Coronary artery (tissue), 2 donors: ENCODE measurements at regions not wholly inside any gene's neighbourhood (a gene's known extent, or its start where the extent isn't known, plus 50 kb on each side); places are given as distances from the start of the nearest gene placed in this dataset.

ENCODE experiments used
- DNase-seq: peaks from one replicate; pipeline ENCODE4 v3.0.0-alpha.2; 2017; ENCODE audit warnings: low spot score
- H3K27ac ChIP-seq, 2 donors: fragments of 200-600 bp; sonication (generic); one replicate each; pipeline ENCODE4 v1.5.1; 2016 to 2019
- H3K4me3 ChIP-seq: fragments of 200-600 bp; sonication (generic); 2 replicates; pipeline ENCODE4 v1.5.1; 2016; ENCODE audit warnings: mild to moderate bottlenecking, moderate library complexity
- TF ChIP-seq, protein P1 (sequence below): fragments of 200-600 bp; sonication (generic); IDR thresholded peaks from one replicate; pipeline ENCODE4 v1.5.1; 2019; ENCODE audit warnings: antibody characterized with exemption

DNA sequence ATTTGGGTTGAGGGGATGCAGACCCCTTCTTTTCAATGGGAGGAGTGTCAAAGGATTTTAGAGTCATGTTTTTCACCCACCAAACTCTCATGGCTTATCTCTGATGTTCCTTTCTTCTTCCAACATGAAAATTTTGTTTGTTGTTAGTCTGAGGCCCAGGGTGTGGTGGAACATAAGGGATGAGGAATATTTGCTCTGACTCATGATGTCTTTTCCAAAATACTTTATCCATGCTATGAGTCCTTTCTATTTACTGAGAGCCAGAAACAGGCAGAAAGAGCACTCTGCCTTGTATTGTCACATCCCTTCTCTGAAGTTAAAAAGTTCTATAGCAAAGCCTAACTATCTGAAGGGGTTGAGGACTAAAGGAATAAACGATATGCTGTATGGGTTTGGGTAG lies 61.6 kb upstream of the GYPA start:
- DNase-seq = no peak
- TF ChIP-seq, protein P1, sequence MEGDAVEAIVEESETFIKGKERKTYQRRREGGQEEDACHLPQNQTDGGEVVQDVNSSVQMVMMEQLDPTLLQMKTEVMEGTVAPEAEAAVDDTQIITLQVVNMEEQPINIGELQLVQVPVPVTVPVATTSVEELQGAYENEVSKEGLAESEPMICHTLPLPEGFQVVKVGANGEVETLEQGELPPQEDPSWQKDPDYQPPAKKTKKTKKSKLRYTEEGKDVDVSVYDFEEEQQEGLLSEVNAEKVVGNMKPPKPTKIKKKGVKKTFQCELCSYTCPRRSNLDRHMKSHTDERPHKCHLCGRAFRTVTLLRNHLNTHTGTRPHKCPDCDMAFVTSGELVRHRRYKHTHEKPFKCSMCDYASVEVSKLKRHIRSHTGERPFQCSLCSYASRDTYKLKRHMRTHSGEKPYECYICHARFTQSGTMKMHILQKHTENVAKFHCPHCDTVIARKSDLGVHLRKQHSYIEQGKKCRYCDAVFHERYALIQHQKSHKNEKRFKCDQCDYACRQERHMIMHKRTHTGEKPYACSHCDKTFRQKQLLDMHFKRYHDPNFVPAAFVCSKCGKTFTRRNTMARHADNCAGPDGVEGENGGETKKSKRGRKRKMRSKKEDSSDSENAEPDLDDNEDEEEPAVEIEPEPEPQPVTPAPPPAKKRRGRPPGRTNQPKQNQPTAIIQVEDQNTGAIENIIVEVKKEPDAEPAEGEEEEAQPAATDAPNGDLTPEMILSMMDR = no peak
- Histone ChIP-seq H3K27ac (no peak overlapping the region), H3K4me3 (no peak overlapping the region)

- Histone ChIP-seq H3K4me3 (no peak overlapping the region), H3K27ac (no peak overlapping the region)
- TF ChIP-seq, protein P1 = no peak
- no peak for DNase-seq
Observed at GRCh38 chr4:144203155-144203554, 62.6 kb upstream of the GYPA start.

DNA sequence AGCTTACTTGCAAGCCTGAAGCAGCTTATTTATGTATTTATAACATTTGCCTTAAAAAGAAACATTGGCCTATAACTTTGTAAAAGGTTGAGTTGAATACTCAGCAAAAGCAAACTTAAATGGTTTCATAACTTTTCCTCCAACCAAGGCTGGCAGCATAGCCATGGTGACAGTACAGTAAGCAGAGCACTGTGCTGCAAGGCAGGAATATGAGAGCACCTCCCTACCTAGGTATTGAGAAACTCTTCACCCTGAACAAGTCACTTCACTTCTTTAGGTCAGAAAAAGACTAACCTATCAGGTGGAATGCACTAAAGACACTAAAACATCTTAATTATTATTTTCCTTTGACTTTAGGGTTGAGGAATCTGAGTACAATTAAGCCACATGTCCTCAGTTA lies 63.9 kb upstream of the GYPA start:
- no peak for DNase-seq
- Histone ChIP-seq H3K4me3 (no peak overlapping the region), H3K27ac (no peak overlapping the region)
- TF ChIP-seq, protein P1 = no peak

DNA sequence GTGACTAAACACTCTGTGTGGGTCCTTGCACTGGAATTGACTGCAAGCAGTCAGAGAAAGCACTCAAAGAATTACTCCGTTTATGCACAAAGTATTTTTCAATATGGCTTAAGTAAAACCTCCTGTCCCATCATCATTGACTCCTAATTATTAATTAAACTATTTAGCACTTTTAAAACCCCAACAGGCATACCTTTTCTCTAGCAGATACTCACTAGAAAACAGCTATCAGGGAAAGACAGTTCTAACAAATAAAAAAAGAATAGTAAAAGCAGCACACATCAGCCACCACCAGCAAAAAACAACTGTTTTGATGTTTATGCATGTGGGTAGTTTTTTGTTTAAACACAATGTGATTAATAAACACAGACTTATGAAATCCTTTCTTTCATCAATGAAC lies 66.2 kb upstream of the GYPA start:
- Histone ChIP-seq H3K27ac (no peak overlapping the region), H3K4me3 (no peak overlapping the region)
- TF ChIP-seq, protein P1 = no peak
- DNase-seq = no peak

GRCh38 chr4:144208074-144208473 lies 67.6 kb upstream of the GYPA start:
- H3K27ac ChIP-seq = no peak overlapping the region
- H3K4me3 ChIP-seq = no peak overlapping the region
- TF ChIP-seq, protein P1 = no peak
- no peak for DNase-seq

DNA sequence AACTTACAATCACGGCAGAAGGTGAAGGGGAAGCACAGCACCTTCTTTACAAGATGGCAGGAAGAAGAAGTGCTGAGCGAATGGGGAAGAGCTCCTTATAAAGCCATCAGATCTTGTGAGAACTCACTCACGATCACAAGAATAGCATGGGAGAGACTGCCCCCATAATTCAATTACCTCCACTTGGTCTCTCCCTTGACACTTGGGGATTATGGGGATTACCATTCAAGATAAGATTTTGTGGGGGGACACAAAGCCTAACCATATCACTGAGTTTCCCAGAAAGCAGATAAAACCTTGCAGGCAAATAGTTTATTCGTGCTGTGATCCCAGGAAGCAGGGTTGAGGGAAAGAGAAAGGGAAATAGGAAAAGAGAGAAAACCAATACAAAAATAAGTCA lies 69.0 kb upstream of the GYPA start:
- TF ChIP-seq, protein P1 = no peak
- Histone ChIP-seq H3K4me3 (no peak overlapping the region), H3K27ac (no peak overlapping the region)
- DNase-seq = no peak

DNA sequence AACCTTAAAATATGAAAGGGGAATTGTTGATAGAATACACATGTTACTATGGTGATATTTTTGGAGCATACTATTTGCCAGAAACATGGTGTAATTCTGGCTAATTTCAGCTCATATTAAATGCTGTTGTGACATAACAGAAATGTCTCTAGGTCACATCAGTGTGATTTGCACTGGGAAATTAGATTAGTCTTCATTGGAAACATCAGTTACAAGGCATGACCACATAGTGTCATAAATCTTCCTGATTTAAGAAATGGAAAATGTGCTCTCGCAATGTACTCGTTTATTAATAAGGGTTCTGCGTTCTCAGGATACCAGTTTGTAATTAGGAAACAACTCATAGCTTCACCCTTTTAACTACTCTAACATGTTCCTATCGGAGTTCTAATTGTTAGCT lies 72.9 kb upstream of the GYPA start:
- H3K27ac ChIP-seq = no peak overlapping the region
- TF ChIP-seq, protein P1 = no peak
- H3K4me3 ChIP-seq = no peak overlapping the region
- no peak for DNase-seq
